H1 (cell line): ENCODE measurements at regions not wholly inside any gene's neighbourhood (a gene's known extent, or its start where the extent isn't known, plus 50 kb on each side); places are given as distances from the start of the nearest gene placed in this dataset.

Source experiments
- CTCF ChIA-PET: fragments of 300-600 bp; sonication (Branson Sonifier 250); formaldehyde crosslinking; loops from one replicate; lab custom pipeline; 2021; ENCODE audit not compliant: partially characterized antibody; lab: Charles Lee
- POLR2A ChIA-PET: fragments of 300-600 bp; sonication (Branson Sonifier 250); formaldehyde crosslinking; loops from one replicate; lab custom pipeline; 2021; ENCODE audit warnings: inconsistent platforms; ENCODE audit not compliant: partially characterized antibody; lab: Charles Lee
- DNase-seq, 2 experiments: peaks; one replicate each; pipeline versions ENCODE4 v3.0.0 to v3.0.0-alpha.2; 2010 to 2022; ENCODE audit warnings: low spot score in 2 of 2, low read depth in 1 of 2, mixed read lengths in 1 of 2
- FAIRE-seq: peaks from 2 replicates; lab custom pipeline; 2011; peaks lifted over from hg19 to GRCh38; lab: Jason Lieb, UNC
- H2AFZ ChIP-seq: 2 replicates; pipeline ENCODE4 v1.8.1; 2012; ENCODE audit warnings: low read length, inconsistent platforms
- H2AK5ac ChIP-seq: 2 replicates; pipeline ENCODE4 v1.6.1; 2013; ENCODE audit warnings: low read depth, low read length
- H2BK120ac ChIP-seq: replicated peaks from 2 replicates; pipeline ENCODE3; 2013; ENCODE audit warnings: low read depth, low read length, inconsistent platforms
- H2BK12ac ChIP-seq: 2 replicates; pipeline ENCODE4 v1.6.1; 2013; ENCODE audit warnings: low read depth, low read length
- H2BK15ac ChIP-seq: 2 replicates; pipeline ENCODE4 v1.6.1; 2013; ENCODE audit warnings: low read length
- H2BK20ac ChIP-seq: 2 replicates; pipeline ENCODE4 v1.6.1; 2013; ENCODE audit warnings: low read length
- H2BK5ac ChIP-seq: 2 replicates; pipeline ENCODE4 v1.6.1; 2013; ENCODE audit warnings: low read depth, low read length
- H3K14ac ChIP-seq: 2 replicates; pipeline ENCODE4 v1.6.1; 2013; ENCODE audit warnings: inconsistent platforms; ENCODE audit not compliant: insufficient read length
- H3K18ac ChIP-seq: 2 replicates; pipeline ENCODE4 v1.6.1; 2013; ENCODE audit warnings: low read length; ENCODE audit errors: extremely low read depth
- H3K23ac ChIP-seq: 2 replicates; pipeline ENCODE4 v1.6.1; 2013; ENCODE audit warnings: inconsistent platforms; ENCODE audit not compliant: insufficient read length
- H3K23me2 ChIP-seq: 2 replicates; pipeline ENCODE4 v1.6.1; 2013; ENCODE audit warnings: low read depth, low read length
- H3K27ac ChIP-seq: 2 replicates; pipeline ENCODE4 v1.6.1; 2011; ENCODE audit warnings: low read depth, low read length, inconsistent platforms
- H3K27me3 ChIP-seq, 4 experiments: replicated peaks in 1 of 4; 1 replicate in 1 of 4; 2 replicates in 3 of 4; pipeline versions ENCODE4 v1.6.1 to v1.8.1; 2011 to 2013; ENCODE audit warnings: low read length in 3 of 4, mild to moderate bottlenecking in 3 of 4, inconsistent platforms in 2 of 4, mixed read lengths in 2 of 4, moderate library complexity in 1 of 4; ENCODE audit not compliant: control insufficient read depth in 3 of 4, insufficient read depth in 3 of 4; ENCODE audit errors: extremely low read depth in 1 of 4
- H3K36me3 ChIP-seq, 4 experiments: 2 replicates each; pipeline versions ENCODE4 v1.6.1 to v1.8.1; 2011 to 2013; ENCODE audit warnings: mild to moderate bottlenecking in 4 of 4, low read length in 3 of 4, moderate library complexity in 2 of 4, control low read depth in 1 of 4, inconsistent platforms in 1 of 4; ENCODE audit not compliant: insufficient read depth in 4 of 4, control insufficient read depth in 2 of 4
- H3K4ac ChIP-seq: replicated peaks from 2 replicates; pipeline ENCODE3; 2013; ENCODE audit warnings: low read length, low read depth, mixed read lengths, inconsistent platforms; ENCODE audit not compliant: insufficient read length
- H3K4me1 ChIP-seq, 4 experiments: replicated peaks in 1 of 4; 1 replicate in 1 of 4; 2 replicates in 3 of 4; pipeline versions ENCODE4 v1.6.1 to v1.8.1; 2011 to 2013; ENCODE audit warnings: low read length in 3 of 4, inconsistent platforms in 2 of 4, mixed read lengths in 1 of 4; ENCODE audit not compliant: insufficient read depth in 4 of 4, control insufficient read depth in 3 of 4
- H3K4me2 ChIP-seq, 2 experiments: 2 replicates each; pipeline versions ENCODE4 v1.6.1 to v1.8.1; 2011 to 2013; ENCODE audit warnings: low read depth in 2 of 2, low read length in 2 of 2, control low read depth in 1 of 2, inconsistent platforms in 1 of 2, mild to moderate bottlenecking in 1 of 2; ENCODE audit not compliant: insufficient read depth in 1 of 2
- H3K4me3 ChIP-seq, 4 experiments: fragments of 200-600, 300-600 bp in 1 of 4; sonication (generic), shearing (Covaris generic), sonication (Bioruptor Twin) in 1 of 4; 2 replicates each; pipeline versions ENCODE4 v1.5.1 to v1.8.1; 2011 to 2016; ENCODE audit warnings: low read length in 4 of 4, low read depth in 3 of 4, control low read depth in 2 of 4, inconsistent platforms in 2 of 4, mild to moderate bottlenecking in 2 of 4, mixed read lengths in 1 of 4, moderate library complexity in 1 of 4; ENCODE audit not compliant: insufficient read depth in 2 of 4; ENCODE audit errors: extremely low read depth in 1 of 4
- H3K56ac ChIP-seq: replicated peaks from 2 replicates; pipeline ENCODE3; 2013; ENCODE audit warnings: low read depth, mild to moderate bottlenecking, mixed read lengths, low read length, inconsistent platforms; ENCODE audit not compliant: insufficient read length
- H3K79me1 ChIP-seq: 2 replicates; pipeline ENCODE4 v1.6.1; 2013; ENCODE audit warnings: low read depth, low read length, control low read depth
- H3K79me2 ChIP-seq, 2 experiments: 2 replicates each; pipeline versions ENCODE4 v1.6.1 to v1.8.1; 2012 to 2013; ENCODE audit warnings: low read length in 2 of 2, mild to moderate bottlenecking in 2 of 2, inconsistent platforms in 1 of 2; ENCODE audit not compliant: insufficient read depth in 2 of 2, control insufficient read depth in 1 of 2
- H3K9ac ChIP-seq, 4 experiments: replicated peaks in 1 of 4; 1 replicate in 1 of 4; 2 replicates in 3 of 4; pipeline versions ENCODE4 v1.6.1 to v1.8.1; 2011 to 2013; ENCODE audit warnings: low read depth in 3 of 4, low read length in 3 of 4, control low read depth in 2 of 4, mild to moderate bottlenecking in 2 of 4, moderate library complexity in 2 of 4, inconsistent platforms in 1 of 4; ENCODE audit errors: extremely low read depth in 1 of 4
- H3K9me3 ChIP-seq, 2 experiments: 2 replicates each; pipeline versions ENCODE4 v1.6.1 to v1.8.1; 2012 to 2013; ENCODE audit warnings: mild to moderate bottlenecking in 2 of 2, moderate library complexity in 2 of 2, control low read depth in 1 of 2, inconsistent platforms in 1 of 2, low read depth in 1 of 2, low read length in 1 of 2, mixed read lengths in 1 of 2; ENCODE audit not compliant: insufficient read depth in 2 of 2
- H4K20me1 ChIP-seq, 2 experiments: replicated peaks in 1 of 2; 2 replicates each; pipeline versions ENCODE3 to v1.8.1; 2011 to 2013; ENCODE audit warnings: inconsistent platforms in 2 of 2, low read length in 2 of 2, mild to moderate bottlenecking in 1 of 2; ENCODE audit not compliant: insufficient read depth in 2 of 2, control insufficient read depth in 1 of 2
- H4K5ac ChIP-seq: 2 replicates; pipeline ENCODE4 v1.6.1; 2013; ENCODE audit warnings: low read length, low read depth, mixed read lengths, inconsistent platforms; ENCODE audit not compliant: insufficient read length
- H4K8ac ChIP-seq: 2 replicates; pipeline ENCODE4 v1.8.0; 2013; ENCODE audit warnings: mild to moderate bottlenecking, moderate library complexity, low read length, inconsistent platforms; ENCODE audit not compliant: insufficient read depth; ENCODE audit errors: extremely low read depth
- H4K91ac ChIP-seq: replicated peaks from 2 replicates; pipeline ENCODE3; 2013; ENCODE audit warnings: low read length, mixed read lengths, inconsistent platforms; ENCODE audit not compliant: insufficient read length
- CEBPB ChIP-seq: IDR thresholded peaks from 2 replicates; pipeline ENCODE4 v1.6.1; 2012; ENCODE audit warnings: low read depth, low read length
- CREB1 ChIP-seq: IDR thresholded peaks from 2 replicates; pipeline ENCODE4 v1.6.1; 2012; ENCODE audit warnings: inconsistent platforms
- EGR1 ChIP-seq: IDR thresholded peaks from 2 replicates; pipeline ENCODE4 v1.6.1; 2011; ENCODE audit warnings: low read depth, low read length, borderline replicate concordance
- EZH2 ChIP-seq: fragments of 200-600 bp; sonication (generic); IDR thresholded peaks from 2 replicates; pipeline ENCODE4 v1.7.1; 2012; ENCODE audit warnings: low read depth, mild to moderate bottlenecking, moderate library complexity, low read length, inconsistent platforms; ENCODE audit not compliant: severe bottlenecking
- GABPA ChIP-seq: IDR thresholded peaks from 2 replicates; pipeline ENCODE4 v1.6.1; 2011; ENCODE audit warnings: mild to moderate bottlenecking, low read length, moderate library complexity, borderline replicate concordance; ENCODE audit not compliant: insufficient read depth
- HDAC2 ChIP-seq, 2 experiments: fragments of 300-600 bp in 1 of 2; sonication (generic) in 1 of 2; IDR thresholded peaks; 2 replicates each; pipeline ENCODE4 v1.6.1; 2011 to 2012; ENCODE audit warnings: low read depth in 2 of 2, low read length in 2 of 2, mild to moderate bottlenecking in 2 of 2, moderate library complexity in 2 of 2, borderline replicate concordance in 1 of 2, inconsistent platforms in 1 of 2
- HDAC6 ChIP-seq: IDR thresholded peaks from one replicate; pipeline ENCODE4 v1.7.1; 2012; ENCODE audit warnings: low read depth, mild to moderate bottlenecking, inconsistent platforms, low read length, moderate library complexity
- MAFK ChIP-seq: IDR thresholded peaks from 2 replicates; pipeline ENCODE4 v1.6.1; 2012; ENCODE audit warnings: low read depth, mild to moderate bottlenecking, improper control_type of control experiment, low read length
- RAD21 ChIP-seq, 2 experiments: IDR thresholded peaks in 1 of 2; conservative IDR thresholded peaks in 1 of 2; 2 replicates each; pipeline ENCODE4 v1.6.1; 2011; ENCODE audit warnings: low read depth in 2 of 2, low read length in 2 of 2, improper control_type of control experiment in 1 of 2, inconsistent platforms in 1 of 2, mild to moderate bottlenecking in 1 of 2, moderate library complexity in 1 of 2
- RXRA ChIP-seq: IDR thresholded peaks from 2 replicates; pipeline ENCODE4 v1.6.1; 2011; ENCODE audit warnings: low read depth, mild to moderate bottlenecking, low read length, moderate library complexity; ENCODE audit not compliant: insufficient read depth
- SRF ChIP-seq: IDR thresholded peaks from 2 replicates; pipeline ENCODE4 v1.6.1; 2011; ENCODE audit warnings: mild to moderate bottlenecking, low read depth, low read length, moderate library complexity
- YY1 ChIP-seq: IDR thresholded peaks from 2 replicates; pipeline ENCODE4 v1.6.1; 2011; ENCODE audit warnings: low read depth, mild to moderate bottlenecking, low read length
- ZNF274 ChIP-seq: IDR thresholded peaks from 2 replicates; pipeline ENCODE4 v1.7.0; 2012; ENCODE audit warnings: low read length, borderline replicate concordance; ENCODE audit errors: extremely low read depth
- WGBS, 2 experiments: shearing (Covaris generic) in 1 of 2; methylation state at CpG; one replicate each; pipeline versions ENCODE4 v1.1.6 to v1.1.7; 2013 to 2015; ENCODE audit warnings: low lambda C conversion rate in 2 of 2, mixed read lengths in 2 of 2, inconsistent platforms in 1 of 2, low coverage in 1 of 2, missing lambda C conversion rate in 1 of 2; ENCODE audit not compliant: insufficient replicate concordance in 2 of 2, insufficient coverage in 1 of 2, insufficient read length in 1 of 2; ENCODE audit errors: extremely low coverage in 1 of 2, missing lambda C conversion rate in 1 of 2; 5-methylcytosine and 5-hydroxymethylcytosine counted together
- TF ChIP-seq, protein P1 (sequence below): IDR thresholded peaks from 2 replicates; pipeline ENCODE4 v1.6.1; 2011; ENCODE audit warnings: low read depth, mild to moderate bottlenecking, low read length; ENCODE audit not compliant: insufficient read depth

DNA sequence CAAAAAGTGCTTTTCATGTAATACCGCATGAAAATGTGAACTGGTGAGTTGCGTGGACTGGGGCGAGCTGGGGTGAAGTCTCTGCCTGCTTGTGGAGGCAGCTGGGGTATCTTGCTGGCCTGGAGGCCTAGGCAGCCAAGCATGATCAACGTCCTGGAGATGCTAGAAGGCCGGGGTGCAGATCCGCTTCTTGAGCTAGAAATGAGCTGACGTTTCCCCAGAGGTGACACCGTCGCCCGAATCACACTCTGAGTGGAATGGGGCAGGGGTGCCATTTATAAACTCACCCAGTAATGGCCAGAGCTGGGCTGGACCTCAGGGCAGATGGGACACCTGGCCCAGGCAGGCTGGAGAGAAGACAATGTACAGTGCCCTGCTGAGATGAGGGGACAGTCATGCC is 1513.0 kb downstream of the TBC1D22A start:
- ChIA-PET CTCF (interaction anchor here (1.0 kb wide), 1 partner anchor 217 kb away, joined by 3 read pairs; no protein-coding TSS in a partner anchor), POLR2A (no interaction called here)
- FAIRE-seq (no peak), DNase-seq (no peak)
- Histone ChIP-seq H3K4me3 (no peak overlapping the region), H3K27me3 (no peaks in the 10 kb centered on the region), H2BK12ac (no peak overlapping the region), H3K4ac (no peak overlapping the region), H3K79me1 (no peaks in the 10 kb centered on the region), H3K36me3 (no peaks in the 10 kb centered on the region), H4K5ac (no peak overlapping the region), H2AK5ac (no peak overlapping the region), H3K79me2 (no peaks in the 10 kb centered on the region), H2BK15ac (no peak overlapping the region), H3K4me1 (peaks cover 0 to 12% (median 2%) of the 10 kb centered on the region in 4 experiments; a peak in 3 of 7 replicates), H3K4me2 (no peak overlapping the region), H2BK120ac (no peak overlapping the region), H4K91ac (no peak overlapping the region), H4K20me1 (no peaks in the 10 kb centered on the region), H3K27ac (no peak overlapping the region), H3K9ac (no peak overlapping the region), H3K14ac (no peak overlapping the region), H3K9me3 (no peaks in the 10 kb centered on the region), H3K18ac (no peak overlapping the region), H3K56ac (no peak overlapping the region), H2BK20ac (no peak overlapping the region), H3K23ac (no peak overlapping the region), H2BK5ac (no peak overlapping the region), H4K8ac (no peak overlapping the region), H3K23me2 (peaks cover 4% of the 10 kb centered on the region; the same call in 1 of the 2 replicates), H2AFZ (no peak overlapping the region)
- WGBS, 2 experiments: 94% methylated on average over 10 of the region's 10 CpGs; no CpG with 5 or more reads in 1 of the 2 experiments
- no peak for TF ChIP-seq RAD21 (IDR thresholded peaks at IDR 0.05 in 1 of 2, conservative IDR thresholded peaks at IDR 0.05 in 1 of 2; ENCODE audit: low read depth in 2 of 2, low read length in 2 of 2)
- TF ChIP-seq RXRA: no peak
- no peak for TF ChIP-seq CREB1
- TF ChIP-seq ZNF274: no peak
- TF ChIP-seq CEBPB: no peak
- no peak for TF ChIP-seq EGR1
- TF ChIP-seq MAFK: no peak
- no peak for TF ChIP-seq SRF
- TF ChIP-seq, protein P1, sequence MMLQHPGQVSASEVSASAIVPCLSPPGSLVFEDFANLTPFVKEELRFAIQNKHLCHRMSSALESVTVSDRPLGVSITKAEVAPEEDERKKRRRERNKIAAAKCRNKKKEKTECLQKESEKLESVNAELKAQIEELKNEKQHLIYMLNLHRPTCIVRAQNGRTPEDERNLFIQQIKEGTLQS: no peak
- no peak for TF ChIP-seq HDAC6
- no peak for TF ChIP-seq YY1
- TF ChIP-seq HDAC2 (IDR thresholded peaks at IDR 0.05; ENCODE audit: borderline replicate concordance in 1 of 2, low read depth in 2 of 2, low read length in 2 of 2): no peak
- TF ChIP-seq EZH2: no peak
- no peak for TF ChIP-seq GABPA
